ENCODE measurements at regions not wholly inside any gene's neighbourhood (a gene's known extent, or its start where the extent isn't known, plus 50 kb on each side); places are given as distances from the start of the nearest gene placed in this dataset.

DNA sequence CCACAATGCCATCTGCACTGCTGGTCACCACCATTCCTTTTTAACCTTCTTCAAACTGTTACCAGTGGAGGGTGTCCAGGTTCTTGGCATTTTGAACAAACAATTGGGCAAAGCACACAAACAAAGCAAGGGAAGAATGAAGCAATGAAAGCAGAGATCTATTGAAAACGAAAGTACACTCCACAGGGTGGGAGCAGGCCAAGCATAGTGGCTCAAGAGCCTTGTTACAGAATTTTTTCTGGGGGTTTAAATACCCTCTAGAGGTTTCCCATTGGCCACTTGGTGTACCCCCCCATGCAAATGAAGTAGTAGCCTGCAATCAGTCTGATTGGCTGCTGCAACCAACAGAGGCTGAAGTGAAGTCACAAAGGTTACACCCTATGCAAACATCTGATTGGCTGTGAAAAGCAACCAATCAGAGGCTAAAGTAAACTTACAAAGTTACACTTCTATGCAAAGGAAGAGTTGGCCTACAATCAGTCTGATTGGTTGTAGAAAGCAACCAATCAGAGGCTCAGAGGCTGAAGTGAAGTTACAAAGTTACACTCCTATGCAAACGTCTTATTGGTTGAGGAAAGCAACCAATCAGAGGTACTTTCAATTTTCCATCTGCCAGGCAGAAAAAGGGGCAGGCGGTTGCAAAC, 103.2 kb upstream of the WAC start:
- Histone ChIP-seq H3K9me3 (ENCODE audit: control insufficient read depth in 2 of 2, insufficient read depth in 1 of 2, low read depth in 1 of 2, low read length in 1 of 2) (no peaks in the 10 kb centered on the region), H3K36me3 (ENCODE audit: control insufficient read depth in 2 of 2, insufficient read depth in 2 of 2, low read length in 1 of 2) (no peaks in the 10 kb centered on the region), H3K4me1 (ENCODE audit: control insufficient read depth in 2 of 2, insufficient read depth in 2 of 2, low read length in 1 of 2) (no peaks in the 10 kb centered on the region), H3K27ac (ENCODE audit: low read depth in 2 of 2, low read length in 1 of 2) (no peak overlapping the region), H3K4me3 (ENCODE audit: low read depth in 1 of 2, low read length in 2 of 2) (no peak overlapping the region), H3K27me3 (ENCODE audit: control insufficient read depth in 1 of 2, insufficient read depth in 2 of 2, low read length in 2 of 2) (no peaks in the 10 kb centered on the region)
- 83 to 84% methylated on average over 3 of the region's 3 CpGs for WGBS, 2 donors

DNA sequence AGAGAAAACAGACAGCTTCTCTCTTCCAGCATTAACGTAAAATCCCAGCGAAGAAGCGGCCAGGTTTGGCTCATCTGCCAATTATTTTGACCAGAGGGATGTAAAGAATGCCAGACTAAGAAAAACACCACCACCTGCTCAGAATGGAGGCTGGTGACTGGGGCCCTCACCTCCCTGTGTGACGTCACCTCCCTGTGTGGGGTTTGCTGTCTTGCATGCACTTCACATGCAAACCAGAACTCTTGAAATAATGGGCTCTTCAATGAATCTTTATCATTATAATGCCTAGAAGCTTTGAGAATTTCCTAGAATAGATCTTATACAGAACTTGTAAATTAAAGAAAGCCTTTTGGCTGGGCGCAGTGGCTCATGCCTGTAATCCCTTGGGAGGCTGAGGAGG, 101.8 kb upstream of the WAC start:
- Histone ChIP-seq H3K27ac (ENCODE audit: low read depth in 2 of 2, low read length in 1 of 2) (no peak overlapping the region), H3K4me1 (ENCODE audit: control insufficient read depth in 2 of 2, insufficient read depth in 2 of 2, low read length in 1 of 2) (no peaks in the 10 kb centered on the region), H3K4me3 (ENCODE audit: low read depth in 1 of 2, low read length in 2 of 2) (no peak overlapping the region), H3K36me3 (ENCODE audit: control insufficient read depth in 2 of 2, insufficient read depth in 2 of 2, low read length in 1 of 2) (no peaks in the 10 kb centered on the region), H3K27me3 (ENCODE audit: control insufficient read depth in 1 of 2, insufficient read depth in 2 of 2, low read length in 2 of 2) (no peaks in the 10 kb centered on the region), H3K9me3 (ENCODE audit: control insufficient read depth in 2 of 2, insufficient read depth in 1 of 2, low read depth in 1 of 2, low read length in 1 of 2) (no peaks in the 10 kb centered on the region)
- WGBS, 2 donors = 74 to 77% methylated on average over 5 of the region's 5 CpGs

DNA sequence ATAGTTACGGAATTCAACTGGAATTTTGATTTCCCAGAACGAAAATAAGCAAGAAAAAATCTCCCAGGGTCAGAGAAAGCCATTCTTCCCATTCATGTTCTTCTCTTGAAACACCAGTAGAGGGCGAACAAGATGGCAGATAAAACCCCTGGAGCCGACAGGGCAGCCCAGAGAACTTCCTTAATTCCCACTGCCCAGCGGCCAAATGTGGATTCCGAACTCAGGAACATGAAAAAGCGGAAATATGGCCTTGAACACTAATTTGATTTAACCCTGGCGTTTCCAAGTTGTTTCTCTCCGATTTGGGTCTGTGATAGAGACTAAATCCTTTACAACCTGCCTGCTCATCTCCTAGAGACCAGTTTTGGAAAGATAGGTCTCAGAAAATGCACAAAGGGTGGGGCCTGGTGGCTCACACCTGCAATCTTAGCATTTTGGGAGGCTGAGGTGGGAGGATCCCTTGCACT, 100.7 kb upstream of the WAC start:
- Histone ChIP-seq H3K27me3 (ENCODE audit: control insufficient read depth in 1 of 2, insufficient read depth in 2 of 2, low read length in 2 of 2) (no peaks in the 10 kb centered on the region), H3K4me1 (ENCODE audit: control insufficient read depth in 2 of 2, insufficient read depth in 2 of 2, low read length in 1 of 2) (no peaks in the 10 kb centered on the region), H3K4me3 (ENCODE audit: low read depth in 1 of 2, low read length in 2 of 2) (no peak overlapping the region), H3K9me3 (ENCODE audit: control insufficient read depth in 2 of 2, insufficient read depth in 1 of 2, low read depth in 1 of 2, low read length in 1 of 2) (no peaks in the 10 kb centered on the region), H3K36me3 (ENCODE audit: control insufficient read depth in 2 of 2, insufficient read depth in 2 of 2, low read length in 1 of 2) (no peaks in the 10 kb centered on the region), H3K27ac (ENCODE audit: low read depth in 2 of 2, low read length in 1 of 2) (no peak overlapping the region)
- 2 to 4% methylated on average over 9 of the region's 9 CpGs for WGBS, 2 donors

DNA sequence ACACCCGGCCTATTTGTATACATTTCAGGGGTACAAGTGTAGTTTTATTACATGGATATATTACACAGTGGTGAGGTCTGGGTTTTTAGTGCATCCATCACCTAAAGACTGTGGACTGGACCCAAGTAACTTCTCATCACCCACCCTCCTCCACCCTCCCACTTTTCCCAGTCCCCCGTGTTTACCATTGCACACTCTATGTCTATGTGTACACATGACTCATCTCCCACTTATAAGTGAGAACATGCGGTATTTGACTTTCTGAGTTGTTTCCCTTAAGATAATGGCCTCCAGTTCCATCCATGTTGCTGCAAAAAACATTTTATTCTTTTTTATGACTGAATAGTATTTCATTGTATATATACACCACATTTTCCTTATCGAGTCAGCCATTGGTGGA, 98.9 kb upstream of the WAC start:
- Histone ChIP-seq H3K4me3 (ENCODE audit: low read depth in 1 of 2, low read length in 2 of 2) (no peak overlapping the region), H3K36me3 (ENCODE audit: control insufficient read depth in 2 of 2, insufficient read depth in 2 of 2, low read length in 1 of 2) (no peaks in the 10 kb centered on the region), H3K27ac (ENCODE audit: low read depth in 2 of 2, low read length in 1 of 2) (no peak overlapping the region), H3K4me1 (ENCODE audit: control insufficient read depth in 2 of 2, insufficient read depth in 2 of 2, low read length in 1 of 2) (no peaks in the 10 kb centered on the region), H3K9me3 (ENCODE audit: control insufficient read depth in 2 of 2, insufficient read depth in 1 of 2, low read depth in 1 of 2, low read length in 1 of 2) (no peaks in the 10 kb centered on the region), H3K27me3 (ENCODE audit: control insufficient read depth in 1 of 2, insufficient read depth in 2 of 2, low read length in 2 of 2) (no peaks in the 10 kb centered on the region)
- 71 to 76% methylated on average over 4 of the region's 4 CpGs for WGBS, 2 donors

DNA sequence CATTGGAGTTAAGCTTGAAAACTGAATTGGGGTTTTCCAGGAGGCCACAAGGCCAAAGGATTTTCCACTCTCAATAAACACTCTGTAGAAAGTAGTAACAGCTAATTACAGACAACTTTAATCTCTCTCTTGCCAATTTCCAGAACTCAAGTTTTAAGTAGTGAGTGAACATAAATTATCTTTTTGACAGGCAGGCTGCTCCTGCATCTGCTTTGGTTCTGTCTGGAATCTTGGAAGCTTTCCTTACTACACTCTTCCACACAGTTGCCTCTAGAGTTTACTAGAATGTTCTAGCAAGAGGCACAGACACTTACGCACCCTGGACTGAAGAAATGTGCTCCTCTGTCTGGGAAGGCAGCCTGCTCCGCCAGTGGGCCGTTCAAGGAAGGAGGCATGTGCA, 90.5 kb upstream of the WAC start:
- no peaks in the 10 kb centered on the region for H3K9me3 ChIP-seq (ENCODE audit: control insufficient read depth in 2 of 2, insufficient read depth in 1 of 2, low read depth in 1 of 2, low read length in 1 of 2)
- WGBS, 2 donors = 81 to 91% methylated on average over 3 of the region's 3 CpGs
- H3K36me3 ChIP-seq (ENCODE audit: control insufficient read depth in 2 of 2, insufficient read depth in 2 of 2, low read length in 1 of 2) = no peaks in the 10 kb centered on the region
- H3K4me1 ChIP-seq (ENCODE audit: control insufficient read depth in 2 of 2, insufficient read depth in 2 of 2, low read length in 1 of 2) = no peaks in the 10 kb centered on the region
- no peak overlapping the region for H3K27ac ChIP-seq (ENCODE audit: low read depth in 2 of 2, low read length in 1 of 2)
- no peaks in the 10 kb centered on the region for H3K27me3 ChIP-seq (ENCODE audit: control insufficient read depth in 1 of 2, insufficient read depth in 2 of 2, low read length in 2 of 2)
- H3K4me3 ChIP-seq (ENCODE audit: low read depth in 1 of 2, low read length in 2 of 2) = no peak overlapping the region

DNA sequence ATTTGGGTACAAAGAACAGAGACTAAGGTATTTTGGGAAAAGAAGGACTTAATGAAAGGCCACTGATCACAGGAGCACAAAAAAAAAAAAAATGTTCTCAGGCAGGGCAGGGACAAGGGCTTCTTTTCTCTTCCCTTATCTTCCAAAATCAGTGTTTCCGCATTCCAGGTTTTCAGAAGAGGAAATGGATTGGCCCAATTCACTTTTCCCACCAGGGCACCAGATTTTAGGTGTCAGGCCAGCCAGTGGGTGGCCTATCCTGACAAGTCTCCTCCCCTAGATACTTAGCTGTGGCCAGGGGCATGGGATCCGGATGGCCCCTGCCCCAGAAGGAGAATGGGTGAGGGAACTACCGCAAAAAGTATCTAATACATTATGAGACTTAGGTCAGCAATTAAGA, 88.9 kb upstream of the WAC start:
- 81 to 85% methylated on average over 3 of the region's 3 CpGs for whole genome bisulfite sequencing, 2 donors
- H3K4me1 ChIP-seq (ENCODE audit: control insufficient read depth in 2 of 2, insufficient read depth in 2 of 2, low read length in 1 of 2) = no peaks in the 10 kb centered on the region
- no peak overlapping the region for H3K27ac ChIP-seq (ENCODE audit: low read depth in 2 of 2, low read length in 1 of 2)
- H3K4me3 ChIP-seq (ENCODE audit: low read depth in 1 of 2, low read length in 2 of 2) = no peak overlapping the region
- H3K9me3 ChIP-seq (ENCODE audit: control insufficient read depth in 2 of 2, insufficient read depth in 1 of 2, low read depth in 1 of 2, low read length in 1 of 2) = no peaks in the 10 kb centered on the region
- H3K36me3 ChIP-seq (ENCODE audit: control insufficient read depth in 2 of 2, insufficient read depth in 2 of 2, low read length in 1 of 2) = no peaks in the 10 kb centered on the region
- H3K27me3 ChIP-seq (ENCODE audit: control insufficient read depth in 1 of 2, insufficient read depth in 2 of 2, low read length in 2 of 2) = no peaks in the 10 kb centered on the region

DNA sequence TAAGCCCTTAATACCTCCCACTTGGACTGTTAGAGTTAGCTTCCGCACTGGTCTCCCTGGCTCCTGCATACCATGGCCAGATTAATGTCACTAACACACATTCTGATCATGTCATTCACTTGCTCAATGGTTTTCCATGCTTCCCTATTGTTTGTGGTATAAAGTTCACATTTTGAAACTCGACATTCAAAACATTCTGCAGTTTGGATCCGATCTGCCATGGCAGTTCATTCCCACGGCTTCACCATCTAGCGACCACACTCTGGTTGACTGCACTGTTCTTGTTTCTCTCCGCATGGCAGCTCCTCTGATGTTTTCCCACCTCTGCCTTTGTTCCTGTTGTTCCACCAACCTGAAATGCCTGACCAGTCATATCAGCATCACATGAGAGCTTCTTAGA, 87.4 kb upstream of the WAC start:
- no peaks in the 10 kb centered on the region for H3K36me3 ChIP-seq (ENCODE audit: control insufficient read depth in 2 of 2, insufficient read depth in 2 of 2, low read length in 1 of 2)
- no peak overlapping the region for H3K27ac ChIP-seq (ENCODE audit: low read depth in 2 of 2, low read length in 1 of 2)
- H3K4me3 ChIP-seq (ENCODE audit: low read depth in 1 of 2, low read length in 2 of 2) = no peak overlapping the region
- no peaks in the 10 kb centered on the region for H3K27me3 ChIP-seq (ENCODE audit: control insufficient read depth in 1 of 2, insufficient read depth in 2 of 2, low read length in 2 of 2)
- H3K9me3 ChIP-seq (ENCODE audit: control insufficient read depth in 2 of 2, insufficient read depth in 1 of 2, low read depth in 1 of 2, low read length in 1 of 2) = no peaks in the 10 kb centered on the region
- 86% methylated on average over 6 of the region's 6 CpGs for WGBS, 2 donors
- H3K4me1 ChIP-seq (ENCODE audit: control insufficient read depth in 2 of 2, insufficient read depth in 2 of 2, low read length in 1 of 2) = no peaks in the 10 kb centered on the region

DNA sequence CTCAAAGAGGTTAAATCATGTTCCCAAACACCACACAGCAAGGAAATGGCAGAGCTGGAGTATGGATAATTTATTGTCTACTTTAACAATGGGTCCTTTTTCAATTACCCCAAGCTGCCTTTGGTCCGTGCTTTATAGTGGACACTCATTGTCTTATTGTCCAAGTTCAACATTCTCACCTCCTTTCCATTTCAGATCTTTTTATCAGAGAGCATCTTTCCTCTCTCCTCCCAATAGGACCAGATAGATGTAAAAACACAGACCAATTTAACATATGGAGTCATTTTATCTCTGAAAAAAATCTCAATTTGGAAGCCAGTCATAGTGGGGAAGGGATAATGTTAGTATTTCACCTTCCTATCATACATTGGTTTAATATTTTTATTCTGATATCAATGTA, 83.5 kb upstream of the WAC start:
- no peak overlapping the region for H3K4me3 ChIP-seq (ENCODE audit: low read depth in 1 of 2, low read length in 2 of 2)
- 61 to 73% methylated on average over 1 of the region's 1 CpG for WGBS, 2 donors
- no peaks in the 10 kb centered on the region for H3K27me3 ChIP-seq (ENCODE audit: control insufficient read depth in 1 of 2, insufficient read depth in 2 of 2, low read length in 2 of 2)
- H3K4me1 ChIP-seq (ENCODE audit: control insufficient read depth in 2 of 2, insufficient read depth in 2 of 2, low read length in 1 of 2) = no peaks in the 10 kb centered on the region
- no peaks in the 10 kb centered on the region for H3K36me3 ChIP-seq (ENCODE audit: control insufficient read depth in 2 of 2, insufficient read depth in 2 of 2, low read length in 1 of 2)
- H3K9me3 ChIP-seq (ENCODE audit: control insufficient read depth in 2 of 2, insufficient read depth in 1 of 2, low read depth in 1 of 2, low read length in 1 of 2) = no peaks in the 10 kb centered on the region
- no peak overlapping the region for H3K27ac ChIP-seq (ENCODE audit: low read depth in 2 of 2, low read length in 1 of 2)

DNA sequence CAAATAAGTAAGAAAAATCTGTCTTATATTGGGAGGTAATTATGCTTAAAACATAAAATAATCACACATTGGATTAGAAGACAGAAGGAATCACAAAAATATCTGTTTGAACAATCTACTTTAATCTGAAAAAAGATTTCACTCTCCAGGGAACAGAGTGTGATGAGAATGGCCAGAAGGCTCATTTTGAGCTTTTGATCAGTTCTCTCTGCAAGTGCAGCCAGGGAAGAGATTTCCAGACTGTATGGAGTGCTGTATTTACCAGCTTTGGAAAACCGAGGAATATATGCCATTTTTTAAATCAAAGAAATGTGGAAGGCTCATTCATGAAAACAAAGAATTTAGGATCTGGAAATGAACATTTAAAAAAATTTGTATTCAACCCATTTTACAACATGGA, 83.0 kb upstream of the WAC start:
- Histone ChIP-seq H3K36me3 (ENCODE audit: control insufficient read depth in 2 of 2, insufficient read depth in 2 of 2, low read length in 1 of 2) (no peaks in the 10 kb centered on the region), H3K9me3 (ENCODE audit: control insufficient read depth in 2 of 2, insufficient read depth in 1 of 2, low read depth in 1 of 2, low read length in 1 of 2) (no peaks in the 10 kb centered on the region), H3K27me3 (ENCODE audit: control insufficient read depth in 1 of 2, insufficient read depth in 2 of 2, low read length in 2 of 2) (no peaks in the 10 kb centered on the region), H3K27ac (ENCODE audit: low read depth in 2 of 2, low read length in 1 of 2) (no peak overlapping the region), H3K4me3 (ENCODE audit: low read depth in 1 of 2, low read length in 2 of 2) (no peak overlapping the region), H3K4me1 (ENCODE audit: control insufficient read depth in 2 of 2, insufficient read depth in 2 of 2, low read length in 1 of 2) (no peaks in the 10 kb centered on the region)
- 55 to 66% methylated on average over 1 of the region's 1 CpG for WGBS, 2 donors

DNA sequence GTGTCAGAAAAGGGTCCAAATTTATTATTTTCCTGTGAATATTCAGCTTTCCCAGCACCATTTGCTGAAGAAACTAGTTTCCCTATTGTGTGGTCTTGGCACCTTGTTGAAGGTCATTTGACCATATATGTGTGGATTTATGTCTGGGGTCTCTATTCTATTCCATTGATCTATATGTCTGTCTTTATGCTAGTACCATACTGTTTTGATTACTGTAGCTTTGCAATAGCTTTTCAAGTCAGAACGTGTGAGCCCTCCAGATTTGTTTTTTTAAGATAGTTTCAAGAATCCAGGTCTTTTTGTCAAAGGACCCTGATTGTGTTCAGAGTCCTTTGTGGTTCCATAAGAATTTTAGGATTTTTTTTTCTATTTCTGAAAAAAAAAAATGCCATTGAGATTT, 79.0 kb upstream of the WAC start:
- H3K4me3 ChIP-seq (ENCODE audit: low read depth in 1 of 2, low read length in 2 of 2) = no peak overlapping the region
- no peaks in the 10 kb centered on the region for H3K4me1 ChIP-seq (ENCODE audit: control insufficient read depth in 2 of 2, insufficient read depth in 2 of 2, low read length in 1 of 2)
- 79 to 82% methylated on average over 1 of the region's 1 CpG for WGBS, 2 donors
- H3K9me3 ChIP-seq (ENCODE audit: control insufficient read depth in 2 of 2, insufficient read depth in 1 of 2, low read depth in 1 of 2, low read length in 1 of 2) = no peaks in the 10 kb centered on the region
- H3K36me3 ChIP-seq (ENCODE audit: control insufficient read depth in 2 of 2, insufficient read depth in 2 of 2, low read length in 1 of 2) = no peaks in the 10 kb centered on the region
- H3K27me3 ChIP-seq (ENCODE audit: control insufficient read depth in 1 of 2, insufficient read depth in 2 of 2, low read length in 2 of 2) = no peaks in the 10 kb centered on the region
- no peak overlapping the region for H3K27ac ChIP-seq (ENCODE audit: low read depth in 2 of 2, low read length in 1 of 2)
